ENCODE measurements at regions not wholly inside any gene's neighbourhood (a gene's known extent, or its start where the extent isn't known, plus 50 kb on each side); places are given as distances from the start of the nearest gene placed in this dataset.

GRCh38 chr10:8306685-8307364 lies 252.3 kb downstream of the GATA3 start:
- no peak overlapping the region for H3K4me3 ChIP-seq (ENCODE audit: low read depth, low read length)
- no peaks in the 10 kb centered on the region for H3K27me3 ChIP-seq (ENCODE audit: control insufficient read depth, insufficient read depth, low read length)
- no peak for DNase-seq (ENCODE audit: low read depth)
- no peaks in the 10 kb centered on the region for H3K36me3 ChIP-seq (ENCODE audit: control insufficient read depth, insufficient read depth, low read length)
- TF ChIP-seq CTCF (IDR thresholded peaks at IDR 0.05; ENCODE audit: insufficient read depth, low read length, poor library complexity, severe bottlenecking), result no peak

GRCh38 chr10:8310930-8311329 lies 256.4 kb downstream of the GATA3 start:
- no peak overlapping the region for H3K4me3 ChIP-seq (ENCODE audit: low read depth, low read length)
- TF ChIP-seq CTCF (IDR thresholded peaks at IDR 0.05; ENCODE audit: insufficient read depth, low read length, poor library complexity, severe bottlenecking), result no peak
- no peak for DNase-seq (ENCODE audit: low read depth)

GRCh38 chr10:8311526-8312070 lies 257.1 kb downstream of the GATA3 start:
- H3K36me3 ChIP-seq (ENCODE audit: control insufficient read depth, insufficient read depth, low read length), result no peaks in the 10 kb centered on the region
- DNase-seq (ENCODE audit: low read depth), result no peak
- no peaks in the 10 kb centered on the region for H3K27me3 ChIP-seq (ENCODE audit: control insufficient read depth, insufficient read depth, low read length)
- TF ChIP-seq CTCF (IDR thresholded peaks at IDR 0.05; ENCODE audit: insufficient read depth, low read length, poor library complexity, severe bottlenecking), result no peak
- no peak overlapping the region for H3K4me3 ChIP-seq (ENCODE audit: low read depth, low read length)

More at GRCh38 chr10:8310930-8311329, 256.4 kb downstream of the GATA3 start:
- no peaks in the 10 kb centered on the region for H3K36me3 ChIP-seq (ENCODE audit: control insufficient read depth, insufficient read depth, low read length)
- H3K27me3 ChIP-seq (ENCODE audit: control insufficient read depth, insufficient read depth, low read length), result no peaks in the 10 kb centered on the region

GRCh38 chr10:8312079-8312478 lies 257.6 kb downstream of the GATA3 start:
- Histone ChIP-seq H3K4me3 (ENCODE audit: low read depth, low read length) (no peak overlapping the region), H3K27me3 (ENCODE audit: control insufficient read depth, insufficient read depth, low read length) (no peaks in the 10 kb centered on the region), H3K36me3 (ENCODE audit: control insufficient read depth, insufficient read depth, low read length) (no peaks in the 10 kb centered on the region)
- no peak for DNase-seq (ENCODE audit: low read depth)
- no peak for TF ChIP-seq CTCF (IDR thresholded peaks at IDR 0.05; ENCODE audit: insufficient read depth, low read length, poor library complexity, severe bottlenecking)

GRCh38 chr10:8312781-8313180 lies 258.3 kb downstream of the GATA3 start:
- Histone ChIP-seq H3K4me3 (ENCODE audit: low read depth, low read length) (no peak overlapping the region), H3K36me3 (ENCODE audit: control insufficient read depth, insufficient read depth, low read length) (no peaks in the 10 kb centered on the region), H3K27me3 (ENCODE audit: control insufficient read depth, insufficient read depth, low read length) (no peaks in the 10 kb centered on the region)
- DNase-seq (ENCODE audit: low read depth), result no peak
- TF ChIP-seq CTCF (IDR thresholded peaks at IDR 0.05; ENCODE audit: insufficient read depth, low read length, poor library complexity, severe bottlenecking), result no peak

- no peak overlapping the region for H3K4me3 ChIP-seq (ENCODE audit: low read depth, low read length)
- no peak for DNase-seq (ENCODE audit: low read depth)
- H3K36me3 ChIP-seq (ENCODE audit: control insufficient read depth, insufficient read depth, low read length), result no peaks in the 10 kb centered on the region
- no peaks in the 10 kb centered on the region for H3K27me3 ChIP-seq (ENCODE audit: control insufficient read depth, insufficient read depth, low read length)
- TF ChIP-seq CTCF (IDR thresholded peaks at IDR 0.05; ENCODE audit: insufficient read depth, low read length, poor library complexity, severe bottlenecking), result no peak
Measured at GRCh38 chr10:8314486-8314885, 260.0 kb downstream of the GATA3 start.

All from kidney epithelial cell (primary cell).